Prostate gland (tissue), 2 donors: ENCODE measurements at regions not wholly inside any gene's neighbourhood (a gene's known extent, or its start where the extent isn't known, plus 50 kb on each side); places are given as distances from the start of the nearest gene placed in this dataset.
A peak's percentile ranks its signal among the peaks of the same experiment; 100 is the strongest.

Experiments
- DNase-seq: peaks from one replicate; pipeline ENCODE4 v3.0.0-alpha.2; 2019; ENCODE audit warnings: low spot score
- H3K27ac ChIP-seq, 2 donors: fragments of 200-600 bp; sonication (generic); 2 replicates each; pipeline ENCODE4 v1.5.1; 2017 to 2019
- H3K27me3 ChIP-seq: fragments of 200-600 bp; sonication (generic); replicated peaks from 2 replicates; pipeline ENCODE4 v1.5.1; 2019; ENCODE audit not compliant: insufficient read depth
- H3K36me3 ChIP-seq, 2 donors: fragments of 200-600 bp; sonication (generic); 1 replicate in 1 of 2; 2 replicates in 1 of 2; pipeline versions ENCODE4 v1.5.1 to v1.8.1; 2017 to 2019
- H3K4me1 ChIP-seq: fragments of 200-600 bp; sonication (generic); replicated peaks from 2 replicates; pipeline ENCODE4 v1.5.1; 2019
- H3K4me3 ChIP-seq, 2 donors: fragments of 200-600 bp; sonication (generic); 2 replicates each; pipeline ENCODE4 v1.5.1; 2017 to 2019
- H3K9me3 ChIP-seq: fragments of 200-600 bp; sonication (generic); 2 replicates; pipeline ENCODE4 v1.5.1; 2017
- POLR2A ChIP-seq: fragments of 450-650 bp; IDR thresholded peaks from one replicate; pipeline ENCODE4 v1.6.1; 2016; ENCODE audit warnings: antibody characterized with exemption, mild to moderate bottlenecking
- POLR2AphosphoS5 ChIP-seq: sonication (generic); formaldehyde crosslinking; IDR thresholded peaks from one replicate; pipeline ENCODE4 v1.6.1; 2017; ENCODE audit warnings: antibody characterized with exemption
- WGBS: methylation state at CpG from one replicate; pipeline ENCODE4 v1.1.5; 2018; 5-methylcytosine and 5-hydroxymethylcytosine counted together
- intact Hi-C: fragments of 100-400 bp; cut with DNase I; formaldehyde crosslinking; loops from one replicate; pipeline ENCODE4 v1.14.2; 2022
- TF ChIP-seq, protein P1 (sequence below), 4 experiments: fragments of 200-600 bp in 2 of 4; fragments of 450-650 bp in 2 of 4; sonication (generic) in 2 of 4; IDR thresholded peaks; 1 replicate in 3 of 4; 2 replicates in 1 of 4; pipeline ENCODE4 v1.5.1; 2016 to 2019; ENCODE audit warnings: antibody characterized with exemption in 4 of 4, mild to moderate bottlenecking in 2 of 4, moderate library complexity in 2 of 4

DNA sequence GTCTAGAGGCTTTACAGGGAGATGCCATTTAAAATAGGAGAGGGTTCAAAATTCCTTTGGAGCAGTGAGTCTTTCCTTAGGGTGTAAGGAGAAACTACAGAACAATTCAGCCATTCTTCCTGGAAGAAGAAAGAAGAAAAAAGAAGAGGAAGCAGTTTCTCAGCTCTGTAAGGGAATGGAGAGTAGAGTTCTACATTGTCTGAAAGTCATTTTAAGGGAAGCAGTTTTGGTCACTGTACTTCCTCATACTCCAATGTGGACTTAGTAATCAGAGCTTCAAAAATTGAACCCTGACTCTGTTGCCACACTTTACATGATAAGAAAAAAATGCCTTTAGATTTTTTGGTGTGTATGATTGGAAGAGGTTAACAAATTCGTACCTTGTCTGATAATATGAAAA is 122.4 kb downstream of the LRRC70 start:
- no peak overlapping the region for H3K4me3 ChIP-seq
- H3K9me3 ChIP-seq = no peaks in the 10 kb centered on the region
- 88% methylated on average over 1 of the region's 1 CpG for WGBS
- no peaks in the 10 kb centered on the region for H3K4me1 ChIP-seq
- intact Hi-C loops = no loop called here
- TF ChIP-seq, protein P1, sequence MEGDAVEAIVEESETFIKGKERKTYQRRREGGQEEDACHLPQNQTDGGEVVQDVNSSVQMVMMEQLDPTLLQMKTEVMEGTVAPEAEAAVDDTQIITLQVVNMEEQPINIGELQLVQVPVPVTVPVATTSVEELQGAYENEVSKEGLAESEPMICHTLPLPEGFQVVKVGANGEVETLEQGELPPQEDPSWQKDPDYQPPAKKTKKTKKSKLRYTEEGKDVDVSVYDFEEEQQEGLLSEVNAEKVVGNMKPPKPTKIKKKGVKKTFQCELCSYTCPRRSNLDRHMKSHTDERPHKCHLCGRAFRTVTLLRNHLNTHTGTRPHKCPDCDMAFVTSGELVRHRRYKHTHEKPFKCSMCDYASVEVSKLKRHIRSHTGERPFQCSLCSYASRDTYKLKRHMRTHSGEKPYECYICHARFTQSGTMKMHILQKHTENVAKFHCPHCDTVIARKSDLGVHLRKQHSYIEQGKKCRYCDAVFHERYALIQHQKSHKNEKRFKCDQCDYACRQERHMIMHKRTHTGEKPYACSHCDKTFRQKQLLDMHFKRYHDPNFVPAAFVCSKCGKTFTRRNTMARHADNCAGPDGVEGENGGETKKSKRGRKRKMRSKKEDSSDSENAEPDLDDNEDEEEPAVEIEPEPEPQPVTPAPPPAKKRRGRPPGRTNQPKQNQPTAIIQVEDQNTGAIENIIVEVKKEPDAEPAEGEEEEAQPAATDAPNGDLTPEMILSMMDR (IDR thresholded peaks at IDR 0.05) = no peak
- TF ChIP-seq POLR2A (no peak), POLR2AphosphoS5 (no peak)
- DNase-seq = no peak
- H3K27me3 ChIP-seq = no peaks in the 10 kb centered on the region
- H3K27ac ChIP-seq = no peak overlapping the region
- no peaks in the 10 kb centered on the region for H3K36me3 ChIP-seq

DNA sequence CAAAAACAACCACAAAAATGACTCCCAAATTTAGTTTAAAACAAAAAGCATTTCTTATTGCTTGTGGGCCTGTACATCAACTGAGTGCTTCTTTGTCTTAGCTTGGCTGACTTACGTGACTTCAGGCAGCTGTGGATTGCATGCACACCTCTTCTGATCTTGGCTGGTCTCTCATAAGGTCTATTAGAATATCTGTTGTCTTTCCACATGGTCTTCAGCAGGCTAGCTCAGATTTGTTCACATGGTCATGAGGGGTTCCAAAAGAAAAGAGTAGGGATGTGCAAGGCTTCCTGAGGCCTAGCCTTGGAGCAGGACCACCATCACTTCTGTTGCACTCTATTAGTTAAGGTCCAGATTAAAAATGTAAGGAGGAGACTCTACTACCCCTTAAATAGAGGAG is 120.1 kb downstream of the LRRC70 start:
- TF ChIP-seq POLR2AphosphoS5 (no peak), POLR2A (no peak)
- TF ChIP-seq, protein P1 (IDR thresholded peaks at IDR 0.05) = no peak
- intact Hi-C loops = no loop called here
- DNase-seq = no peak
- Histone ChIP-seq H3K36me3 (no peaks in the 10 kb centered on the region), H3K9me3 (no peaks in the 10 kb centered on the region), H3K27ac (no peak overlapping the region), H3K27me3 (no peaks in the 10 kb centered on the region), H3K4me1 (no peaks in the 10 kb centered on the region), H3K4me3 (no peak overlapping the region)
- WGBS = 97% methylated on average over 1 of the region's 1 CpG

DNA sequence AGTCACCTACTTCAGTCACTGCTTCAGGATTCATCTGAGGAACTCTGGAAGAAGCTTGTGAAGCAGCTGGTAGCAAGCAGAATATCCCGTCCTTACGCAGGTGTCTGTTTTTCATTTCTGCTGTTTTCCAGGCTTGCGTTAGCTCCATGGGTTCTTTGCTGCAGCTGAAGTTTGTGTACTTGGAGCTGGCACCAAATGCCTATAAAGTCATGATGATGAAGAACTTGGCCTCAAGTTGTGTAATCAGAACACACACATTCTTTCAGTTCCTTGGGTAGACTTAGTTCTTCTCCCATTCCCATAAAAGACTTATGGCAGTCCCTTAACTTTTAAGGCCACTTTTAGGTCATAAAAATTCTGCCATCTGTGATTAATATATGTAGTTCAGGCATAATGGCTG is 116.7 kb downstream of the LRRC70 start:
- intact Hi-C loops = no loop called here
- H3K27me3 ChIP-seq = no peaks in the 10 kb centered on the region
- peak overlapping the region in 1 of 2 donors; percentile 7 for H3K27ac ChIP-seq
- DNase-seq = peak; percentile 63
- H3K4me3 ChIP-seq = no peak overlapping the region
- WGBS = 7% methylated on average over 3 of the region's 3 CpGs
- H3K4me1 ChIP-seq = no peaks in the 10 kb centered on the region
- H3K9me3 ChIP-seq = no peaks in the 10 kb centered on the region
- TF ChIP-seq POLR2A (no peak), POLR2AphosphoS5 (peak; percentile 92)
- no peaks in the 10 kb centered on the region for H3K36me3 ChIP-seq

DNA sequence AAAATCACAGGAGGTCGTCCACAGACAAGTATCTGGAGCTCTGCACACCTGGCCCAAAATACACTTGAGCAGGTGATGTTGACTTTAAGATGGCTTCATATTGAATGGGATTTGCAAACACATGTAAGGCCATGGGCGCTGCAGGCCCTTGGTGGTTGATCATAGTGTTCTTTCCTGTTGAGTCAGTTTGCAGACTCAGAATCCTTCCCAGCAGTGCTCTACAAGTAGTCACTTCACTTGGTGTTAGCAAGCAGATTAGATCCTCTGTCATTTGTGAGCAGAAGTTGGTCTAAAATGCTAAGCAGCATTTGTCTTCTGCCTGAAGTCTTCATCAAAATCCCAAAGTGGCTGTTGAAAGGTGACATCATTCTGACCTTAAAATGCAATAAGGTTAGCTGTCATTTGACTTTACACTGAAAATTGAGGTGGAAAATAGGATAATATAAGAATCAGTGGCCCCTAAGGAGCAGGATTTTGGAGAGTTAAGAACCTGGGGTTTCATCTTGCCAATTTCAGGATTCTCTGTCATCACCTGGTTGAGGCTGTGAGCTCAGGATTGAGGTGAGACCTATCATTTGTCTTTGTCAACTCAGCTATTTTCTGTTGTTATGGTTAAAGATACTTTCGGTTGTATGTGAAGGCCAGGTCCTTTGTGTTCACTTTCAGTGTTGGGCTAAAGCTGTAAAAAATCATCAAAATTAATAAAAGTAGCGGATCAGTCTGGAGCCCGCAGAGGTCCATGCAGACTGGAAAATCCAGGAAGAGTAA is 114.5 kb downstream of the LRRC70 start:
- no peak for DNase-seq
- no peaks in the 10 kb centered on the region for H3K36me3 ChIP-seq
- no peaks in the 10 kb centered on the region for H3K9me3 ChIP-seq
- H3K4me3 ChIP-seq = no peak overlapping the region
- 87% methylated on average over 5 of the region's 5 CpGs for WGBS
- H3K4me1 ChIP-seq = no peaks in the 10 kb centered on the region
- intact Hi-C loops = no loop called here
- TF ChIP-seq POLR2A = no peak
- TF ChIP-seq POLR2AphosphoS5 = no peak
- TF ChIP-seq, protein P1 (IDR thresholded peaks at IDR 0.05) = no peak
- no peaks in the 10 kb centered on the region for H3K27me3 ChIP-seq
- no peak overlapping the region for H3K27ac ChIP-seq

DNA sequence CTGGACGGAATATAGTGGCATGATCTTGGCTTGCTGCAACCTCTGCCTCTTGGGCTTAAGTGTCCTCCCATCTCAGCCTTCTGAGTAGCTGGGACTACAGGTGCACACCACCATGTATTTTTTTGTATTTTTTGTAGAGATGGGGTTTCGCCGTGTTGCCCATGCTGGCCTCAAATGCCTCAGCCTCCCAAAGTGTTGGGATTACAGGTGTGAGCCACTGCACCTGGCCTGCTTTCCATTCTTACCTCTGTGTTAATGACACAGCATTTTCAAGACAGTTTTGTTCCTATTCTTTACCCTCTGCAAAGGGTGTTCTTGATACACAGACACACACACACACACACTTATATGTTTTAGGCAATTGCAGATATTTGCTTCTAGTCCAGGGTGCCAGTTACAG is 113.3 kb downstream of the LRRC70 start:
- WGBS = 91% methylated on average over 3 of the region's 3 CpGs
- Histone ChIP-seq H3K4me1 (no peaks in the 10 kb centered on the region), H3K9me3 (no peaks in the 10 kb centered on the region), H3K36me3 (no peaks in the 10 kb centered on the region), H3K27me3 (no peaks in the 10 kb centered on the region), H3K27ac (no peak overlapping the region), H3K4me3 (no peak overlapping the region)
- intact Hi-C loops = no loop called here
- no peak for DNase-seq
- TF ChIP-seq POLR2A (no peak), POLR2AphosphoS5 (no peak)
- TF ChIP-seq, protein P1 (IDR thresholded peaks at IDR 0.05) = no peak
